ENCODE measurements at regions not wholly inside any gene's neighbourhood (a gene's known extent, or its start where the extent isn't known, plus 50 kb on each side); places are given as distances from the start of the nearest gene placed in this dataset.

GRCh38 chr4:123556526-123556925 lies 159.9 kb downstream of the SPRY1 start:
- no peak for TF ChIP-seq CTCF (IDR thresholded peaks at IDR 0.05)
- FAIRE-seq (no peak), ATAC-seq (no peak), DNase-seq (no peak)
- no peaks in the 10 kb centered on the region for H3K9me3 ChIP-seq
- no peaks in the 10 kb centered on the region for H3K36me3 ChIP-seq
- peaks cover 26 to 35% (median 29%) of the 10 kb centered on the region in 3 donors for H3K4me1 ChIP-seq
- no peak overlapping the region for H3K4me3 ChIP-seq
- H3K27ac ChIP-seq = peak overlapping the region; percentile 69 to 94 (median 82)
- H3K27me3 ChIP-seq = no peaks in the 10 kb centered on the region
- 88% methylated on average over 4 of the region's 4 CpGs for WGBS, 2 donors
- intact Hi-C loops (cut with DNase I) = no loop called here

DNA sequence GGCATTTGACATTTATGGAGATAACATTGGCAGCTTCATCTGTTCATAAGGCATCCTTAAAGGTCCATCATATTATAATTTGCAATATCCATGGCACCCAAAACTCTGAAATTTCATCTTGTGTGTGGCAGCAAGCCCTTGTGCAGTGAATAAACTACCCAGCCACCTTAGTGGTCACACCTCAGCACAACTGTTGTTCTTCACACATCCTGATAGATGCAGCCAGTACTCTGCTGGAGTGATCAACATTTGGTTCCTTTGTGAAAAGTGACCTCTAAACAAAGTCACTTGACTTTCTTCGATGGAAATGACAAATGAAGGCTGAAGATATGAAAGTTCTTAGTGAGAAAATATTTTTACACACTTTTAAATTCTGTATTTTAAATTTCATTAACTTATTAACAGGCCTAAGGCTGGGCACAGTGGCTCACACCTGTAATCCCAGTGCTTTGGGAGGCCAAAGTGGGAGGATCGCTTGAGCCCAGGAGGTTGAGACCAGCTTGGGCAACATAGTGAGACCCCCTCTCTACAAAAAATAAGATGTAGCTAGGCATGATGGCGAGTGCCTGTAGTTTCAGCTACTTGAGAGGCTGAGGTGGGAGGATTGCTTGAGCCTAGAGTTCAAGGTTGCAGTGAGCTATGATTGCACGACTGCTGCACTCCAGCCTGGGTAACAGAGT lies 161.4 kb downstream of the SPRY1 start:
- DNase-seq (no peak), FAIRE-seq (no peak), ATAC-seq (no peak)
- no peak for TF ChIP-seq CTCF (IDR thresholded peaks at IDR 0.05)
- Histone ChIP-seq H3K9me3 (no peaks in the 10 kb centered on the region), H3K27ac (no peak overlapping the region), H3K36me3 (no peaks in the 10 kb centered on the region), H3K27me3 (no peaks in the 10 kb centered on the region), H3K4me3 (no peak overlapping the region), H3K4me1 (peaks cover 26 to 35% (median 29%) of the 10 kb centered on the region in 3 donors)
- WGBS, 2 donors = 65 to 74% methylated on average over 4 of the region's 4 CpGs
- intact Hi-C loops (cut with DNase I) = no loop called here

GRCh38 chr4:123558865-123559264 lies 162.3 kb downstream of the SPRY1 start:
- no peak for DNase-seq
- WGBS, 2 donors = 94 to 100% methylated on average over 1 of the region's 1 CpG
- no peak for FAIRE-seq
- Histone ChIP-seq H3K4me1 (peaks cover 26 to 34% (median 29%) of the 10 kb centered on the region in 3 donors), H3K9me3 (no peaks in the 10 kb centered on the region), H3K27ac (no peak overlapping the region), H3K36me3 (no peaks in the 10 kb centered on the region), H3K4me3 (no peak overlapping the region), H3K27me3 (no peaks in the 10 kb centered on the region)
- no peak for TF ChIP-seq CTCF (IDR thresholded peaks at IDR 0.05)
- intact Hi-C loops (cut with DNase I) = no loop called here
- no peak for ATAC-seq

- H3K9me3 ChIP-seq = no peaks in the 10 kb centered on the region
- H3K36me3 ChIP-seq = no peaks in the 10 kb centered on the region
- no peak for ATAC-seq
- DNase-seq = no peak
- no peaks in the 10 kb centered on the region for H3K27me3 ChIP-seq
- no peak overlapping the region for H3K4me3 ChIP-seq
- no peak for FAIRE-seq
- 61 to 71% methylated on average over 7 of the region's 7 CpGs for WGBS, 2 donors
- intact Hi-C loops (cut with DNase I) = no loop called here
- H3K4me1 ChIP-seq = peaks cover 16 to 20% (median 18%) of the 10 kb centered on the region in 3 donors
- no peak for TF ChIP-seq CTCF (IDR thresholded peaks at IDR 0.05)
- H3K27ac ChIP-seq = no peak overlapping the region
Observed at GRCh38 chr4:123559955-123560871, 163.6 kb downstream of the SPRY1 start.

Measured in pancreas (tissue), 10 donors.